ENCODE measurements at regions not wholly inside any gene's neighbourhood (a gene's known extent, or its start where the extent isn't known, plus 50 kb on each side); places are given as distances from the start of the nearest gene placed in this dataset.

GRCh38 chrX:39397561-39398199 is 596.4 kb downstream of the MID1IP1 start:
- no peak for DNase-seq (ENCODE audit: low spot score)

GRCh38 chrX:39398215-39398962 is 597.1 kb downstream of the MID1IP1 start:
- no peak for DNase-seq (ENCODE audit: low spot score)

- no peak for DNase-seq (ENCODE audit: low spot score)
Observed at GRCh38 chrX:39398963-39399261, 597.7 kb downstream of the MID1IP1 start.

GRCh38 chrX:39399387-39399786 is 598.1 kb downstream of the MID1IP1 start:
- DNase-seq (ENCODE audit: low spot score), result no peak

GRCh38 chrX:39401483-39402110 is 600.3 kb downstream of the MID1IP1 start:
- DNase-seq (ENCODE audit: low spot score), result no peak

- no peak for DNase-seq (ENCODE audit: low spot score)
Observed at GRCh38 chrX:39402158-39402557, 600.9 kb downstream of the MID1IP1 start.

GRCh38 chrX:39406799-39407198 is 605.5 kb downstream of the MID1IP1 start:
- DNase-seq (ENCODE audit: low spot score), result no peak

- DNase-seq (ENCODE audit: low spot score), result no peak
Observed at GRCh38 chrX:39409246-39409917, 608.1 kb downstream of the MID1IP1 start.

GRCh38 chrX:39414290-39414854 is 613.1 kb downstream of the MID1IP1 start:
- DNase-seq (ENCODE audit: low spot score), result no peak

- DNase-seq (ENCODE audit: low spot score), result no peak
Observed at GRCh38 chrX:39416547-39417260, 615.4 kb downstream of the MID1IP1 start.

- no peak for DNase-seq (ENCODE audit: low spot score)
Observed at GRCh38 chrX:39418254-39418704, 617.0 kb downstream of the MID1IP1 start.

- DNase-seq (ENCODE audit: low spot score), result no peak
Observed at GRCh38 chrX:39418731-39419638, 617.7 kb downstream of the MID1IP1 start.

GRCh38 chrX:39421006-39421405 is 619.7 kb downstream of the MID1IP1 start:
- DNase-seq (ENCODE audit: low spot score), result no peak

- no peak for DNase-seq (ENCODE audit: low spot score)
Observed at GRCh38 chrX:39425124-39425806, 624.0 kb downstream of the MID1IP1 start.

- DNase-seq (ENCODE audit: low spot score), result no peak
Observed at GRCh38 chrX:39426101-39426500, 624.8 kb downstream of the MID1IP1 start.

GRCh38 chrX:39427492-39427891 is 626.2 kb downstream of the MID1IP1 start:
- DNase-seq (ENCODE audit: low spot score), result no peak

GRCh38 chrX:39427906-39428305 is 626.6 kb downstream of the MID1IP1 start:
- DNase-seq (ENCODE audit: low spot score), result no peak

- no peak for DNase-seq (ENCODE audit: low spot score)
Observed at GRCh38 chrX:39430551-39430950, 629.3 kb downstream of the MID1IP1 start.

- no peak for DNase-seq (ENCODE audit: low spot score)
Observed at GRCh38 chrX:39431893-39432292, 630.6 kb downstream of the MID1IP1 start.
